ENCODE measurements at regions not wholly inside any gene's neighbourhood (a gene's known extent, or its start where the extent isn't known, plus 50 kb on each side); places are given as distances from the start of the nearest gene placed in this dataset.

DNA sequence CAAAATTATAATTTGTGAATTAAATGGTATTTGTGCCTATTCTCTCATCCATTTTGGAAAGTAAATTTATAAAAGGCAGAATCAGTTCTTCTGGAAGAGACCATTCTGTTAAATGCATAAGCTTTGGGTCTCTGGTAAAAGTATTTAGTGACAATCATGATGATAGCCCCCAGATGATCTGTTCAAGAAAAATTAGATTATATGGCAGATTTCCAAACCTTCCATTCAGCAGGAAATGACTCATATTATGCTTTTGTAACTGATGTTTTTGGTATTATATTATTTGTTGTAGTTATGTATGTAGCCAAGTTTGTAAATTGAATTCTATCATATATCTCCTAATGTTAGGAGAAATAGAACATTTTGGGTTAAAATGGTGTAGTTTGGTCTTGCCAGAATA is 340.8 kb upstream of the DPH6 start:
- Histone ChIP-seq H3K9ac (no peak overlapping the region), H3K27me3 (ENCODE audit: insufficient read depth, low read depth) (no peaks in the 10 kb centered on the region), H4K20me1 (ENCODE audit: insufficient read depth) (no peaks in the 10 kb centered on the region), H2AFZ (ENCODE audit: low read depth) (no peak overlapping the region), H3K4me3 (IDR thresholded peaks at IDR 0.05; ENCODE audit: insufficient read depth, low read depth, low read length) (no peak overlapping the region), H3K4me2 (no peak overlapping the region), H3K27ac (no peak overlapping the region), H3K4me1 (ENCODE audit: low read depth, poor library complexity, severe bottlenecking) (no peaks in the 10 kb centered on the region), H3K79me2 (ENCODE audit: insufficient read depth, low read depth) (no peaks in the 10 kb centered on the region), H3K36me3 (ENCODE audit: insufficient read depth) (no peaks in the 10 kb centered on the region)
- TF ChIP-seq, protein P1, sequence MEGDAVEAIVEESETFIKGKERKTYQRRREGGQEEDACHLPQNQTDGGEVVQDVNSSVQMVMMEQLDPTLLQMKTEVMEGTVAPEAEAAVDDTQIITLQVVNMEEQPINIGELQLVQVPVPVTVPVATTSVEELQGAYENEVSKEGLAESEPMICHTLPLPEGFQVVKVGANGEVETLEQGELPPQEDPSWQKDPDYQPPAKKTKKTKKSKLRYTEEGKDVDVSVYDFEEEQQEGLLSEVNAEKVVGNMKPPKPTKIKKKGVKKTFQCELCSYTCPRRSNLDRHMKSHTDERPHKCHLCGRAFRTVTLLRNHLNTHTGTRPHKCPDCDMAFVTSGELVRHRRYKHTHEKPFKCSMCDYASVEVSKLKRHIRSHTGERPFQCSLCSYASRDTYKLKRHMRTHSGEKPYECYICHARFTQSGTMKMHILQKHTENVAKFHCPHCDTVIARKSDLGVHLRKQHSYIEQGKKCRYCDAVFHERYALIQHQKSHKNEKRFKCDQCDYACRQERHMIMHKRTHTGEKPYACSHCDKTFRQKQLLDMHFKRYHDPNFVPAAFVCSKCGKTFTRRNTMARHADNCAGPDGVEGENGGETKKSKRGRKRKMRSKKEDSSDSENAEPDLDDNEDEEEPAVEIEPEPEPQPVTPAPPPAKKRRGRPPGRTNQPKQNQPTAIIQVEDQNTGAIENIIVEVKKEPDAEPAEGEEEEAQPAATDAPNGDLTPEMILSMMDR (conservative IDR thresholded peaks at IDR 0.05; ENCODE audit: low read depth, low read length) = no peak

DNA sequence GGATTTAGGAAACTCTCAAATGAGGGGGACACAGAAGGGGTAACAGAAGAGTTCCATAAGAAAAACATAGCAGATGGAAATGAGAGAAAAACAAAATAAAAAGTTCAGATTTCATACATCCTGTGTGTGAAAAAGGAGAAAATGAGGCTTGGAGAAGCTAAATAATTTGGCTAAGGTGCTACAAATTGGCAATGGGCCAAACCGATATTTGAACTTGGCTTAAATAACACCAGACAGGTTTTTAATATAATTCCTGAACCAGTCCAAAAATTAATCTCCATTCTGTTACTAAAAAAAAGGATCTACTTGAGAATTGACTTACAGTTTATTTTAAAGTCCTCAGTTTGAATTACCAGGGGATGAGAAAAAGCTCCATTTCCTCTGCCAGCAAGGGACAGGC is 342.9 kb upstream of the DPH6 start:
- H3K36me3 ChIP-seq (ENCODE audit: insufficient read depth) = no peaks in the 10 kb centered on the region
- TF ChIP-seq, protein P1 (conservative IDR thresholded peaks at IDR 0.05; ENCODE audit: low read depth, low read length) = no peak
- no peaks in the 10 kb centered on the region for H3K27me3 ChIP-seq (ENCODE audit: insufficient read depth, low read depth)
- H3K79me2 ChIP-seq (ENCODE audit: insufficient read depth, low read depth) = no peaks in the 10 kb centered on the region
- H3K9ac ChIP-seq = no peak overlapping the region
- no peak overlapping the region for H3K4me2 ChIP-seq
- no peaks in the 10 kb centered on the region for H3K4me1 ChIP-seq (ENCODE audit: low read depth, poor library complexity, severe bottlenecking)
- H4K20me1 ChIP-seq (ENCODE audit: insufficient read depth) = no peaks in the 10 kb centered on the region
- H3K27ac ChIP-seq = no peak overlapping the region
- no peak overlapping the region for H3K4me3 ChIP-seq (IDR thresholded peaks at IDR 0.05; ENCODE audit: insufficient read depth, low read depth, low read length)
- no peak overlapping the region for H2AFZ ChIP-seq (ENCODE audit: low read depth)

DNA sequence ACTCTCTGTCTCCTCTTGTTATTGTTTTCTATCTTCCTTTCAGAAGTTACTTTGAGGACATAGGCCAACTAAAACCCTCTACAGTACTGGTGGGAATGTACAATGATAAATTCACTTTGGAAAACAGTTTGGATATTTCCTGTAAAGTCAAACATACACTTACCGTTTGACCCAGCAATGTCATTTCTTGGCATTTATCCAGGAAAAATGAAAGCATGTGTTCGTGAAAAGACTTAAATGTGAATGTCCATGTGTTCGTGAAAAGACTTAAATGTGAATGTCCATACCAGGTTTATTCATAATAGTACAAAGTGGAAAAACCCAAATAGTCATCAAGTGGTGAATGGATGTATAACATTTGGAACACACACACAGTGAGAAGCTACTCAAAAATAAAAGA is 361.5 kb upstream of the DPH6 start:
- Histone ChIP-seq H3K36me3 (ENCODE audit: insufficient read depth) (no peaks in the 10 kb centered on the region), H4K20me1 (ENCODE audit: insufficient read depth) (no peaks in the 10 kb centered on the region)
- TF ChIP-seq, protein P1 (conservative IDR thresholded peaks at IDR 0.05; ENCODE audit: low read depth, low read length) = no peak

DNA sequence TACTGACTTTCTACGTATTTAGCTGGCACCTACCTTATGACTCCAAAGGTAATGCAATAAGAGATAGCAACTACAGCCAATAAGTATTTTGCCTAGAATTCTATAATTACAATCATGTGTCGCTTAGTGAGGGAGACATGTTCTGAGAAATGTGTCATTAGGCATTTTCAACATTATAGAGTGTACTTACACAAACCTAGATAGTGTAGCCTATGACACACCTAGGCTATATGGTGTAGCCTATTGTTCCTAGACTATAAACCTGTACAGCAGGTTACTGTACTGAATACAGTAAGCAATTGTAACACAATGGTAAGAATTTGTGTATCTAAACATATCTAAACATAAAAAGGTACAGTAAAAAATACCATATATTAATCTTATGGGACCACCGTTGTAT is 363.4 kb upstream of the DPH6 start:
- H3K27ac ChIP-seq = no peak overlapping the region
- no peaks in the 10 kb centered on the region for H3K36me3 ChIP-seq (ENCODE audit: insufficient read depth)
- H3K4me3 ChIP-seq (IDR thresholded peaks at IDR 0.05; ENCODE audit: insufficient read depth, low read depth, low read length) = no peak overlapping the region
- H3K9ac ChIP-seq = no peak overlapping the region
- H4K20me1 ChIP-seq (ENCODE audit: insufficient read depth) = no peaks in the 10 kb centered on the region
- H3K4me2 ChIP-seq = no peak overlapping the region
- no peaks in the 10 kb centered on the region for H3K79me2 ChIP-seq (ENCODE audit: insufficient read depth, low read depth)
- no peaks in the 10 kb centered on the region for H3K4me1 ChIP-seq (ENCODE audit: low read depth, poor library complexity, severe bottlenecking)
- TF ChIP-seq, protein P1 (conservative IDR thresholded peaks at IDR 0.05; ENCODE audit: low read depth, low read length) = no peak
- H3K27me3 ChIP-seq (ENCODE audit: insufficient read depth, low read depth) = no peaks in the 10 kb centered on the region
- H2AFZ ChIP-seq (ENCODE audit: low read depth) = no peak overlapping the region

More for the DNA sequence above, 361.5 kb upstream of the DPH6 start:
- Histone ChIP-seq H3K4me3 (IDR thresholded peaks at IDR 0.05; ENCODE audit: insufficient read depth, low read depth, low read length) (no peak overlapping the region), H3K79me2 (ENCODE audit: insufficient read depth, low read depth) (no peaks in the 10 kb centered on the region), H3K9ac (no peak overlapping the region), H3K4me1 (ENCODE audit: low read depth, poor library complexity, severe bottlenecking) (no peaks in the 10 kb centered on the region), H3K27me3 (ENCODE audit: insufficient read depth, low read depth) (no peaks in the 10 kb centered on the region), H2AFZ (ENCODE audit: low read depth) (no peak overlapping the region), H3K27ac (no peak overlapping the region), H3K4me2 (no peak overlapping the region)

All from KMS-11 (cell line).